Erythroblast (primary cell): ENCODE measurements at regions not wholly inside any gene's neighbourhood (a gene's known extent, or its start where the extent isn't known, plus 50 kb on each side); places are given as distances from the start of the nearest gene placed in this dataset.

Experiments
- GATA1 ChIP-seq: IDR thresholded peaks from 2 replicates; pipeline ENCODE4 v1.6.1; 2011; ENCODE audit warnings: low read depth, mild to moderate bottlenecking, control low read depth, low read length, moderate library complexity
- POLR2A ChIP-seq: IDR thresholded peaks from 2 replicates; pipeline ENCODE4 v1.6.1; 2011; ENCODE audit warnings: mild to moderate bottlenecking, low read length

GRCh38 chr5:124133406-124133805, 613.0 kb downstream of the ZNF608 start:
- TF ChIP-seq POLR2A (no peak), GATA1 (no peak)
